ENCODE measurements at regions not wholly inside any gene's neighbourhood (a gene's known extent, or its start where the extent isn't known, plus 50 kb on each side); places are given as distances from the start of the nearest gene placed in this dataset.

GRCh38 chr3:124203292-124203691 lies 211.4 kb upstream of the ROPN1 start:
- no peaks in the 10 kb centered on the region for H3K4me1 Mint-ChIP-seq (ENCODE audit: insufficient read depth, unreplicated experiment)
- intact Hi-C loops (cut with micrococcal nuclease): no loop called here
- TF ChIP-seq CTCF (IDR thresholded peaks at IDR 0.05; ENCODE audit: unreplicated experiment): no peak
- no TSS peak for BruUV-seq (replicated peaks)
- ChIA-PET POLR2A (interaction anchor here (0.6 kb wide), 1 partner anchor 51 kb away, joined by 4 read pairs; no protein-coding TSS in a partner anchor), CTCF (interaction anchor here (0.8 to 0.9 kb wide), 2 partner anchors 16 to 43 kb away, joined by 3 read pairs; no protein-coding TSS in a partner anchor)
- no peak for DNase-seq (ENCODE audit: unreplicated experiment)
- no peaks in the 10 kb centered on the region for H3K36me3 Mint-ChIP-seq (ENCODE audit: insufficient read depth, unreplicated experiment)
- H3K27ac Mint-ChIP-seq (ENCODE audit: low read depth, unreplicated experiment): no peak overlapping the region
- peaks cover 94% of the 10 kb centered on the region for H3K27me3 Mint-ChIP-seq (ENCODE audit: insufficient read depth, unreplicated experiment)
- no peaks in the 10 kb centered on the region for H3K9me3 Mint-ChIP-seq (ENCODE audit: unreplicated experiment)
- H3K4me3 Mint-ChIP-seq (ENCODE audit: unreplicated experiment): no peak overlapping the region

- Mint-ChIP-seq H3K27me3 (ENCODE audit: insufficient read depth, unreplicated experiment) (peaks cover 100% of the 10 kb centered on the region), H3K4me1 (ENCODE audit: insufficient read depth, unreplicated experiment) (no peaks in the 10 kb centered on the region), H3K27ac (ENCODE audit: low read depth, unreplicated experiment) (no peak overlapping the region), H3K36me3 (ENCODE audit: insufficient read depth, unreplicated experiment) (no peaks in the 10 kb centered on the region), H3K4me3 (ENCODE audit: unreplicated experiment) (no peak overlapping the region), H3K9me3 (ENCODE audit: unreplicated experiment) (no peaks in the 10 kb centered on the region)
- no peak for TF ChIP-seq CTCF (IDR thresholded peaks at IDR 0.05; ENCODE audit: unreplicated experiment)
- ChIA-PET POLR2A (no interaction called here), CTCF (no interaction called here)
- intact Hi-C loops (cut with micrococcal nuclease): no loop called here
- BruUV-seq (replicated peaks): no TSS peak
- no peak for DNase-seq (ENCODE audit: unreplicated experiment)
Measured at GRCh38 chr3:124206225-124207055, 214.5 kb upstream of the ROPN1 start.

GRCh38 chr3:124207077-124207476 lies 215.2 kb upstream of the ROPN1 start:
- ChIA-PET POLR2A (no interaction called here), CTCF (interaction anchor here (0.6 kb wide), 1 partner anchor 734 kb away, joined by 3 read pairs; no protein-coding TSS in a partner anchor)
- no peak for TF ChIP-seq CTCF (IDR thresholded peaks at IDR 0.05; ENCODE audit: unreplicated experiment)
- intact Hi-C loops (cut with micrococcal nuclease): no loop called here
- BruUV-seq (replicated peaks): no TSS peak
- H3K4me3 Mint-ChIP-seq (ENCODE audit: unreplicated experiment): no peak overlapping the region
- no peaks in the 10 kb centered on the region for H3K4me1 Mint-ChIP-seq (ENCODE audit: insufficient read depth, unreplicated experiment)
- no peak for DNase-seq (ENCODE audit: unreplicated experiment)
- H3K27ac Mint-ChIP-seq (ENCODE audit: low read depth, unreplicated experiment): no peak overlapping the region
- no peaks in the 10 kb centered on the region for H3K36me3 Mint-ChIP-seq (ENCODE audit: insufficient read depth, unreplicated experiment)
- no peaks in the 10 kb centered on the region for H3K9me3 Mint-ChIP-seq (ENCODE audit: unreplicated experiment)
- H3K27me3 Mint-ChIP-seq (ENCODE audit: insufficient read depth, unreplicated experiment): peaks cover 100% of the 10 kb centered on the region

GRCh38 chr3:124207873-124208485 lies 216.1 kb upstream of the ROPN1 start:
- Mint-ChIP-seq H3K36me3 (ENCODE audit: insufficient read depth, unreplicated experiment) (no peaks in the 10 kb centered on the region), H3K27ac (ENCODE audit: low read depth, unreplicated experiment) (no peak overlapping the region), H3K27me3 (ENCODE audit: insufficient read depth, unreplicated experiment) (peaks cover 100% of the 10 kb centered on the region), H3K9me3 (ENCODE audit: unreplicated experiment) (no peaks in the 10 kb centered on the region), H3K4me1 (ENCODE audit: insufficient read depth, unreplicated experiment) (no peaks in the 10 kb centered on the region), H3K4me3 (ENCODE audit: unreplicated experiment) (no peak overlapping the region)
- ChIA-PET POLR2A (no interaction called here), CTCF (no interaction called here)
- TF ChIP-seq CTCF (IDR thresholded peaks at IDR 0.05; ENCODE audit: unreplicated experiment): no peak
- intact Hi-C loops (cut with micrococcal nuclease): no loop called here
- no TSS peak for BruUV-seq (replicated peaks)
- no peak for DNase-seq (ENCODE audit: unreplicated experiment)

All from MCF 10A (cell line).